DMS79 (cell line): ENCODE measurements at regions not wholly inside any gene's neighbourhood (a gene's known extent, or its start where the extent isn't known, plus 50 kb on each side); places are given as distances from the start of the nearest gene placed in this dataset.

Source experiments
- DNase-seq: peaks from one replicate; lab custom pipeline; 2025; lab: John Stamatoyannopoulos, UW

- no peak for DNase-seq
Observed at GRCh38 chr3:188037965-188038581, 115.9 kb upstream of the LPP start.

- DNase-seq = no peak
Observed at GRCh38 chr3:188041193-188041592, 112.8 kb upstream of the LPP start.

- no peak for DNase-seq
Observed at GRCh38 chr3:188041895-188042294, 112.1 kb upstream of the LPP start.

GRCh38 chr3:188042466-188042865, 111.5 kb upstream of the LPP start:
- DNase-seq = no peak

GRCh38 chr3:188043891-188044290, 110.1 kb upstream of the LPP start:
- no peak for DNase-seq

GRCh38 chr3:188046561-188047211, 107.3 kb upstream of the LPP start:
- peak; percentile 7 for DNase-seq

GRCh38 chr3:188047536-188047935, 106.4 kb upstream of the LPP start:
- no peak for DNase-seq

- peak; percentile 64 for DNase-seq
Observed at GRCh38 chr3:188049606-188050530, 104.1 kb upstream of the LPP start.

- DNase-seq = no peak
Observed at GRCh38 chr3:188051801-188052168, 102.2 kb upstream of the LPP start.

GRCh38 chr3:188052169-188053035, 101.6 kb upstream of the LPP start:
- DNase-seq = no peak

GRCh38 chr3:188053036-188053340, 101.0 kb upstream of the LPP start:
- no peak for DNase-seq

GRCh38 chr3:188053710-188054380, 100.1 kb upstream of the LPP start:
- DNase-seq = no peak

GRCh38 chr3:188054541-188054940, 99.4 kb upstream of the LPP start:
- DNase-seq = no peak

- DNase-seq = no peak
Observed at GRCh38 chr3:188055388-188055787, 98.6 kb upstream of the LPP start.

GRCh38 chr3:188057124-188057523, 96.8 kb upstream of the LPP start:
- no peak for DNase-seq

- no peak for DNase-seq
Observed at GRCh38 chr3:188058569-188059184, 95.3 kb upstream of the LPP start.

GRCh38 chr3:188059351-188059750, 94.6 kb upstream of the LPP start:
- no peak for DNase-seq

GRCh38 chr3:188060264-188060835, 93.6 kb upstream of the LPP start:
- no peak for DNase-seq

- no peak for DNase-seq
Observed at GRCh38 chr3:188060840-188061544, 93.0 kb upstream of the LPP start.

GRCh38 chr3:188062216-188062615, 91.7 kb upstream of the LPP start:
- DNase-seq = no peak
